ENCODE measurements at regions not wholly inside any gene's neighbourhood (a gene's known extent, or its start where the extent isn't known, plus 50 kb on each side); places are given as distances from the start of the nearest gene placed in this dataset.

- H3K27ac ChIP-seq (ENCODE audit: low read depth in 2 of 2, low read length in 1 of 2) = no peak overlapping the region
- DNase-seq = peak; percentile 56
- no peak overlapping the region for H3K4me3 ChIP-seq (ENCODE audit: low read depth in 2 of 2, low read length in 1 of 2)
- no peaks in the 10 kb centered on the region for H3K9me2 ChIP-seq
- no peak overlapping the region for H2AFZ ChIP-seq (ENCODE audit: low read depth)
- no peak overlapping the region for H3K9ac ChIP-seq
- H3K36me3 ChIP-seq (replicated peaks in 1 of 2; ENCODE audit: control insufficient read depth in 1 of 2, insufficient read depth in 2 of 2, low read length in 1 of 2) = no peaks in the 10 kb centered on the region
- peaks cover 0 to 46% of the 10 kb centered on the region in 2 experiments; a peak in 2 of 4 replicates for H3K4me1 ChIP-seq (ENCODE audit: control insufficient read depth in 1 of 2, insufficient read depth in 2 of 2, low read depth in 1 of 2, low read length in 1 of 2)
- peaks cover 4% of the 10 kb centered on the region for H3F3A ChIP-seq (replicated peaks; ENCODE audit: insufficient read depth)
- WGBS (ENCODE audit: low lambda C conversion rate) = 72% methylated on average over 3 of the region's 3 CpGs
- 0 out of 2 replicates have a peak, but pooled peaks cover 3% of the 10 kb centered on the region for H4K20me1 ChIP-seq (ENCODE audit: insufficient read depth)
- ChIA-PET CTCF (interaction anchor here (1.4 to 9.8 kb wide), 3 partner anchors 118 to 327 kb away, joined by 6 to 175 read pairs (median 130); no protein-coding TSS in a partner anchor), POLR2A (no interaction called here)
- no peaks in the 10 kb centered on the region for H3K27me3 ChIP-seq (ENCODE audit: insufficient read depth)
- peaks cover 40% of the 10 kb centered on the region for H3K79me2 ChIP-seq (ENCODE audit: insufficient read depth)
- no peaks in the 10 kb centered on the region for H3K9me3 ChIP-seq
- no peak overlapping the region for H3K4me2 ChIP-seq
- TF ChIP-seq EZH2phosphoT487 (IDR thresholded peaks at IDR 0.05; ENCODE audit: borderline replicate concordance, low read depth) = no peak
- TF ChIP-seq FOXM1 (IDR thresholded peaks at IDR 0.05; ENCODE audit: low read depth) = no peak
- no peak for TF ChIP-seq CHD2 (IDR thresholded peaks at IDR 0.05; ENCODE audit: low read length, partially characterized antibody)
- TF ChIP-seq RFX5 (IDR thresholded peaks at IDR 0.05; ENCODE audit: low read length) = no peak
- no peak for TF ChIP-seq GABPA (IDR thresholded peaks at IDR 0.05; ENCODE audit: low read depth)
- no peak for TF ChIP-seq POLR2AphosphoS5 (IDR thresholded peaks at IDR 0.05; ENCODE audit: low read depth, low read length)
- no peak for TF ChIP-seq SMC3 (IDR thresholded peaks at IDR 0.05; ENCODE audit: low read depth, low read length)
- TF ChIP-seq EP300 (IDR thresholded peaks at IDR 0.05; ENCODE audit: borderline replicate concordance in 1 of 2, low read depth in 1 of 2, low read length in 1 of 2) = peak in 1 of 2 experiments; percentile 50; a peak in 1 of 4 replicates
- TF ChIP-seq RAD21 (IDR thresholded peaks at IDR 0.05; ENCODE audit: low read length) = 0 out of 2 replicates have a peak, but pooled peaks have one; percentile 12
- TF ChIP-seq REST (IDR thresholded peaks at IDR 0.05; ENCODE audit: low read depth, low read length) = no peak
- no peak for TF ChIP-seq JUND (IDR thresholded peaks at IDR 0.05)
- no peak for TF ChIP-seq MEF2A (IDR thresholded peaks at IDR 0.05; ENCODE audit: borderline replicate concordance, low read depth)
- no peak for TF ChIP-seq TAF1 (IDR thresholded peaks at IDR 0.05; ENCODE audit: borderline replicate concordance, low read depth, low read length)
- no peak for TF ChIP-seq YY1 (IDR thresholded peaks at IDR 0.05; ENCODE audit: low read depth)
- no peak for TF ChIP-seq USF2 (IDR thresholded peaks at IDR 0.05; ENCODE audit: borderline replicate concordance, low read depth, low read length)
- no peak for TF ChIP-seq ELF1 (IDR thresholded peaks at IDR 0.05)
- TF ChIP-seq TCF12 (IDR thresholded peaks at IDR 0.05) = no peak
- TF ChIP-seq GATA2 (CRISPR knock-in tag; IDR thresholded peaks at IDR 0.05) = peak; percentile 44; the same call in 1 of the 2 replicates
- no peak for TF ChIP-seq CTCF (IDR thresholded peaks at IDR 0.05)
- TF ChIP-seq FOSL2 (IDR thresholded peaks at IDR 0.05; ENCODE audit: borderline replicate concordance, low read depth) = no peak
- no peak for TF ChIP-seq IRF3 (IDR thresholded peaks at IDR 0.05; ENCODE audit: low read depth, low read length)
- TF ChIP-seq ZBTB33 (IDR thresholded peaks at IDR 0.05; ENCODE audit: borderline replicate concordance, low read depth) = no peak
- no peak for TF ChIP-seq NFIC (IDR thresholded peaks at IDR 0.05; ENCODE audit: borderline replicate concordance)
These were observed 129.7 kb upstream of the MGAT5 start for GRCh38 chr2:134124047-134124753.
